ENCODE measurements at regions not wholly inside any gene's neighbourhood (a gene's known extent, or its start where the extent isn't known, plus 50 kb on each side); places are given as distances from the start of the nearest gene placed in this dataset.

GRCh38 chr2:105680357-105680756 lies 64.4 kb upstream of the NCK2 start:
- no peak for TF ChIP-seq CTCF (IDR thresholded peaks at IDR 0.05)
- no peak for TF ChIP-seq EZH2 (IDR thresholded peaks at IDR 0.05; ENCODE audit: borderline replicate concordance, insufficient read depth, low read depth, low read length, poor library complexity, severe bottlenecking)
